HL-60 (cell line): ENCODE measurements at regions not wholly inside any gene's neighbourhood (a gene's known extent, or its start where the extent isn't known, plus 50 kb on each side); places are given as distances from the start of the nearest gene placed in this dataset.

Source experiments
- CTCF ChIP-seq: IDR thresholded peaks from one replicate; pipeline ENCODE4 v1.5.1; 2011; ENCODE audit warnings: low read length, control low read depth, inconsistent platforms; ENCODE audit not compliant: insufficient read depth
- GABPA ChIP-seq: IDR thresholded peaks from 2 replicates; pipeline ENCODE4 v1.6.1; 2012; ENCODE audit warnings: low read depth
- POLR2AphosphoS5 ChIP-seq: IDR thresholded peaks from 2 replicates; pipeline ENCODE4 v1.6.1; 2012; ENCODE audit warnings: low read depth
- REST ChIP-seq: IDR thresholded peaks from 2 replicates; pipeline ENCODE4 v1.6.1; 2012; ENCODE audit warnings: low read depth; ENCODE audit not compliant: insufficient replicate concordance
- SPI1 ChIP-seq: IDR thresholded peaks from 2 replicates; pipeline ENCODE4 v1.6.1; 2012; ENCODE audit warnings: low read depth, mild to moderate bottlenecking, borderline replicate concordance

- TF ChIP-seq CTCF, result no peak
- TF ChIP-seq REST, result no peak
- no peak for TF ChIP-seq POLR2AphosphoS5
- TF ChIP-seq SPI1, result no peak
- no peak for TF ChIP-seq GABPA
Observed at GRCh38 chr6:108748959-108749358, 99.3 kb upstream of the ARMC2 start.
